GM10248 (cell line): ENCODE measurements at regions not wholly inside any gene's neighbourhood (a gene's known extent, or its start where the extent isn't known, plus 50 kb on each side); places are given as distances from the start of the nearest gene placed in this dataset.
"Not testable (repeated sequence)": the region's sequence is repeated elsewhere in the genome, so short reads cannot be mapped to it uniquely, and the experiment has no call there.

ENCODE experiments used
- CTCF ChIA-PET: fragments of 300-600 bp; sonication (Branson Sonifier 250); formaldehyde crosslinking; extraction: SDS; loops from one replicate; lab custom pipeline; 2021; ENCODE audit warnings: antibody characterized with exemption; lab: Yijun Ruan, JAX
- POLR2A ChIA-PET: fragments of 350-650 bp; sonication (Branson Sonifier 250); formaldehyde crosslinking; extraction: SDS; loops from one replicate; lab custom pipeline; 2020; ENCODE audit warnings: antibody characterized with exemption; lab: Yijun Ruan, JAX
- DNase-seq: peaks from one replicate; pipeline ENCODE4 v3.0.0; 2012; ENCODE audit errors: extremely low spot score
- CTCF ChIP-seq: IDR thresholded peaks from 2 replicates; pipeline ENCODE4 v1.5.1; 2012; ENCODE audit warnings: mild to moderate bottlenecking, low read depth; ENCODE audit errors: extremely low read depth, missing control alignments, control extremely low read depth

DNA sequence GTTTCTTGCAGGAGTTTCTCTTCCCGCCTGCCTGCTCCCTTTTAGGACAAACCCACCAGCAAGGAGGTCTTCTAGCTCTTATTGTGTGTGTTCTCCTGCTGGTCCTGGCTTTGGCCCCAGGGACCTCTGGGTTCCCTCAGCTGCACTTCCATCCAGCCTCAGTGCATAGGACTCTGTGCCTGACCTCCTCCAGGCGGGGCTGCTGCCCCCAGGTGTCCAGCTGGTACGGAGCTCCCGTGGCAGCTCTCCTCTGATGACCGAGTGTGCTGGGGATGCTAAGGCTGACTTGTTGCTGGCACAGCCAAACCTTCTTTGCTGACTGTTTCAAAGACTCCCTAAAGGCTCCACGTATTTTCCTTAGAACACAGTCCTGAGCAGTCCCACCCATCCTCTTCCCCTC is 126.5 kb downstream of the GPCPD1 start:
- ChIA-PET POLR2A (no interaction called here), CTCF (interaction anchor here (1.0 to 1.6 kb wide), 3 partner anchors 11 to 44 kb away, joined by 3 read pairs; no protein-coding TSS in a partner anchor)
- no peak for DNase-seq
- TF ChIP-seq CTCF: no peak

DNA sequence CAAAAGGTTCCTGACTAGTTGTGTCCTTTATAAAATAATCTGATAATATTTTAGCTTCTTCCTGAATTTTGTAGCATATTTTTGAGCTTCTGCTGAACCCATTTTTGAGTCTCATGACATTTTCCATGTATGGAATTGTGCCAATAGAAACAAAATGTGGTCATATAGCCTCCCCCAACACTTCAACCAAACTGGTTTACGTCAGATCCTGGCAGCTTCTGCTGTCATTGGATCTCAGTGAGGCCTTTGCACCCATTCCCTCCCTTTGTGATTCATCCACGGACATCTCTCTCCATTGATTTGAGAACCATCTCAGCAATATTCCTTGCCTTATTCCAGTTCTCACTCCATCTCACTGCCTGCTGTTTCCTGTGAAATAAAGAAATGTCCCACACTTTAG is 128.0 kb downstream of the GPCPD1 start:
- ChIA-PET POLR2A (no interaction called here), CTCF (interaction anchor here (1.6 kb wide), 1 partner anchor 46 kb away, joined by 3 read pairs; no protein-coding TSS in a partner anchor)
- DNase-seq: no peak
- TF ChIP-seq CTCF: no peak

- ChIA-PET CTCF (no interaction called here), POLR2A (no interaction called here)
- no peak for TF ChIP-seq CTCF
- no peak for DNase-seq
Observed at GRCh38 chr20:5481872-5482271, 128.9 kb downstream of the GPCPD1 start.

DNA sequence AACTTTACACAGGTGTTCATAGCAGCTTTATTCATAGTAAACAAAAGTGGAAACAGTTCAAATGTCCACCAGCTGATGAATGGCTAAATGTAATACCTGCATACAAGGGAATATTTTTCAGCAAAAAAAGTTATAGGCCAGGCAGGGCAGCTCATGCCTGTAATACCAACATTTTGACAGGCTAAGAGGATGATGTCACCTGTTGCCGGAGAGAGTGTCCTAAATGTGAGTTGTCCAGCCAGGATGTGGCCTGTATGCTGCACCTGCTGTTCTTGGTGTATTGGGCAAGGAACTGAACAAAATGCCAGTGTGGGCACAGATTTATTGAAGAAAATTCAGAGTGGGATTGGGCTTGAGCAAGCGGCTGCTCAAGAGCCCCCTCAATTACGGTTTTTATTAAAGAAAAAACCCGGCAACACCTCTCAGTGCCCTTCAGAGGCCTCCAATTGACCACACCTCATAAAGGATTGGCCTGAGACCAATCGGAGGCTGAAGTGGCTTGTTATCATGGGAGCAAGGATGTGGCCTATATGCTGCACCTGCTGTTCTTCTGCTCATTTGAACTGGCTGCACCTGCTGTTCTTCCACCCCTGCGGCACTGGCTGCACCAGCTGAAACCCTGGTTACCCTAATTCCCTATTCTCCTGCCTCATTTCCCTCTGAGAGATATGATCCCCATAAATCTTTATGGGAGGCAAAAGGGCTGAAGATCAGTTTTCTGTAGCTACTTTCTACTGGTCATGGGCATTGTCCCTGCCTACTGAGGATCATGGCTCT is 129.8 kb downstream of the GPCPD1 start:
- ChIA-PET POLR2A (interaction anchor here (0.5 kb wide), 1 partner anchor 264 kb away, joined by 3 read pairs; no protein-coding TSS in a partner anchor), CTCF (no interaction called here)
- DNase-seq: no peak
- TF ChIP-seq CTCF: no peak

DNA sequence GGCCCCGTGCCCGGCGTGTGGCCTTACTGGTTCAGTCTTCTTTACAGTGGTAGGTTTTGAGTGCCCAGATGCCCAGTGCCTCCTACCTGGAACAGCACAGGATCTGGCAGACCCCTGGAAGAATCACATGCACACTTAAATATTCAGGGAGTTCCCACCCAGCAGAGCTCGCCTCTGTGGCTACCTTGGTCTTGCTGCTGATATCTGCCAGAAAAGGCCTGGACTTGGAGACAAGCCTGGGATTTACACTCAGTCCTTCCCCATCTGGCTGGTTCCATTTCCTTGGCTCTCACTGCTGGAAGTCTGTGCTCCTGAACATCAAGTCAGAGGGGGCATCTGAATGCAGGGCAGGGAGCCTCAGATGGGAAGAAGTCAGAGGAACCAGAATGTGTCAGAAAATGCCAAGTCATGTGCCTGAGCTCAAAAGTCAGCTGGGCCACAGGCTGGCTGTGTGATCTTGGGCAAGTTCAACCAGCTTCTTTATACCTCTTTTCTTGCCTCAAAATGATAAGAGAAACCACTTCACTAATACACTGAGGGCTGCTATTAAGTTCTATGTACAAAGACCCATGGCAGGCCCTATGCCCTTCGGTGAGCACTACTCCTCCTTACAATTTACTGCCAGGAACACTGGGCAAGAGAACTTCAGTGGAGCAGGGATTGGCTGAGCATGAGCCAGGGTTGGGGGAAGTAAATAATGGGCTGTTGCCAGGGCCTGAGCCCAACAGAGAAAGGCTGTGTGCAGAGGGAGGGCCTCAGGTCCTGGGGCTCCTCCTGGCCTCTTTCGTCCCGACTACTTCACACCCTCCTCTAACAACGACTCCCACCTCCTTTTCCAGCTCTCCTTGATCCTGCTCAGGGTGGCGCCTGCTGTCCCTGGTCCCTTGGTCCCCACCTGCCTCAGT is 135.9 kb downstream of the GPCPD1 start:
- POLR2A ChIA-PET: no interaction called here
- DNase-seq: no peak
- TF ChIP-seq CTCF: no peak
- CTCF ChIA-PET: no interaction called here

DNA sequence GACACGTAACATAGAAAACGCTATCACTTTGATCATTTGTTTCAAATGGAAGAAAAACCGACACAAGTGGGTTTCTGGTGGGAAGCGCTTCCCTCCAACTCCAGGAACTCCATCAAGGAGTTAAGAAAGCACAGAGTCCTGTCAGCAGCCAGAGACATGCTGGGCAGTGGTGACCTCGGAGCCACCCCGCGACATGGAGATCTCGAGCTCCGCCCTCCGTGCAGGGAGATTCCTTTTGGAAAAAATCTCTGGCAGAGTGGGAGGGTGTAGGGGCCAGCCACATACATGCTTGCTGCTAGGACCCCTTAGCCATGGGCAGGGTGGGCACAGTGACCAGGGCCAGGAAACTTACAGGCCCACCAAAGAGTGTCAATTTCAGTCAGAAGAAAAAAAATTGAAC is 138.9 kb downstream of the GPCPD1 start:
- CTCF ChIA-PET, DNase-seq, POLR2A ChIA-PET: not testable (repeated sequence)
